ENCODE measurements at regions not wholly inside any gene's neighbourhood (a gene's known extent, or its start where the extent isn't known, plus 50 kb on each side); places are given as distances from the start of the nearest gene placed in this dataset.

- TF ChIP-seq TEAD4 (IDR thresholded peaks at IDR 0.05) (no peak), EP300 (IDR thresholded peaks at IDR 0.05; ENCODE audit: borderline replicate concordance) (no peak), NFIC (IDR thresholded peaks at IDR 0.05) (no peak), TAF1 (IDR thresholded peaks at IDR 0.05; ENCODE audit: low read depth) (no peak), EGR1 (IDR thresholded peaks at IDR 0.05) (no peak)
Observed at GRCh38 chr4:141972950-141973349, 336.6 kb downstream of the IL15 start.
